OCI-LY7 (cell line): ENCODE measurements at regions not wholly inside any gene's neighbourhood (a gene's known extent, or its start where the extent isn't known, plus 50 kb on each side); places are given as distances from the start of the nearest gene placed in this dataset.

Source experiments
- BruUV-seq: library from RNA; stranded (reverse); fragments of 400-500 nt; replicated peaks from 2 replicates; lab custom pipeline; 2021; lab: Mats Ljungman, UMichigan
- CTCF ChIA-PET: fragments of 300-600 bp; sonication (Branson Sonifier 250); formaldehyde crosslinking; loops from one replicate; lab custom pipeline; 2022; ENCODE audit warnings: antibody characterized with exemption; ENCODE audit not compliant: unreplicated experiment; lab: Charles Lee
- POLR2A ChIA-PET: fragments of 300-600 bp; sonication (Branson Sonifier 250); formaldehyde crosslinking; loops from one replicate; lab custom pipeline; 2022; ENCODE audit warnings: antibody characterized with exemption; lab: Charles Lee
- DNase-seq: peaks from one replicate; pipeline ENCODE4 v3.0.0-alpha.2; 2015; ENCODE audit warnings: low spot score
- H2AFZ ChIP-seq: fragments of 200-600 bp; sonication (generic), shearing (Covaris generic); 2 replicates; pipeline ENCODE4 v1.6.1; 2014; ENCODE audit warnings: mild to moderate bottlenecking, antibody characterized with exemption, low read length, moderate library complexity
- H3K27ac ChIP-seq: fragments of 200-600 bp; sonication (generic); 2 replicates; pipeline ENCODE4 v1.5.1; 2014; ENCODE audit warnings: mixed run types, low read depth, mild to moderate bottlenecking, moderate library complexity, low read length, inconsistent platforms; ENCODE audit not compliant: poor library complexity, severe bottlenecking
- H3K36me3 ChIP-seq: fragments of 200-600 bp; sonication (generic); 2 replicates; pipeline ENCODE4 v1.6.1; 2014; ENCODE audit warnings: mild to moderate bottlenecking, antibody characterized with exemption, low read length, moderate library complexity, mixed read lengths; ENCODE audit not compliant: insufficient read depth
- H3K4me1 ChIP-seq: fragments of 200-600 bp; sonication (generic); 2 replicates; pipeline ENCODE4 v1.5.1; 2014; ENCODE audit warnings: mild to moderate bottlenecking, low read length; ENCODE audit not compliant: insufficient read depth, poor library complexity, severe bottlenecking
- H3K4me2 ChIP-seq: fragments of 200-600 bp; sonication (generic); 2 replicates; pipeline ENCODE4 v1.6.1; 2014; ENCODE audit warnings: mild to moderate bottlenecking, low read length
- H3K4me3 ChIP-seq: fragments of 200-600 bp; sonication (generic); 2 replicates; pipeline ENCODE4 v1.5.1; 2014; ENCODE audit warnings: mild to moderate bottlenecking, low read depth, low read length; ENCODE audit not compliant: poor library complexity, severe bottlenecking
- H3K79me2 ChIP-seq: fragments of 200-600 bp; sonication (generic); 2 replicates; pipeline ENCODE4 v1.6.1; 2016; ENCODE audit warnings: low read depth, mild to moderate bottlenecking, low read length, moderate library complexity, mixed read lengths; ENCODE audit not compliant: insufficient read depth
- H3K9me2 ChIP-seq: fragments of 200-600 bp; sonication (generic); 2 replicates; pipeline ENCODE4 v1.6.1; 2016; ENCODE audit warnings: mild to moderate bottlenecking, low read length, mixed read lengths; ENCODE audit not compliant: insufficient read depth
- H3K9me3 ChIP-seq: fragments of 200-600 bp; sonication (generic); 2 replicates; pipeline ENCODE4 v1.6.1; 2014; ENCODE audit warnings: mild to moderate bottlenecking, mixed run types, low read length, mixed read lengths
- H4K20me1 ChIP-seq: fragments of 200-600 bp; sonication (generic); 2 replicates; pipeline ENCODE4 v1.6.1; 2014; ENCODE audit warnings: mild to moderate bottlenecking, antibody characterized with exemption, low read length, moderate library complexity, mixed read lengths; ENCODE audit not compliant: insufficient read depth
- CTCF ChIP-seq: fragments of 200-600 bp; sonication (generic); conservative IDR thresholded peaks from 2 replicates; pipeline ENCODE4 v1.5.1; 2014; ENCODE audit warnings: mild to moderate bottlenecking, antibody characterized with exemption, low read length, moderate library complexity, mixed read lengths
- EZH2phosphoT487 ChIP-seq: fragments of 200-600 bp; sonication (generic); IDR thresholded peaks from 2 replicates; pipeline ENCODE4 v1.6.1; 2018; ENCODE audit warnings: low read depth, borderline replicate concordance, mild to moderate bottlenecking, mixed run types, antibody characterized with exemption, low read length, moderate library complexity, mixed read lengths
- intact Hi-C: fragments of 100-400 bp; cut with micrococcal nuclease; formaldehyde crosslinking; loops from one replicate; pipeline ENCODE4 v1.10.0; 2022; ENCODE audit not compliant: unreplicated experiment

- CTCF ChIA-PET, result no interaction called here
- TF ChIP-seq CTCF (no peak), EZH2phosphoT487 (no peak)
- POLR2A ChIA-PET, result no interaction called here
- Histone ChIP-seq H4K20me1 (no peaks in the 10 kb centered on the region), H3K4me1 (no peaks in the 10 kb centered on the region), H3K4me2 (no peak overlapping the region), H3K79me2 (no peaks in the 10 kb centered on the region), H2AFZ (no peak overlapping the region), H3K36me3 (no peaks in the 10 kb centered on the region), H3K27ac (no peak overlapping the region), H3K9me3 (no peaks in the 10 kb centered on the region), H3K4me3 (no peak overlapping the region), H3K9me2 (no peaks in the 10 kb centered on the region)
- no peak for DNase-seq
- BruUV-seq, result no TSS peak
- intact Hi-C loops, result no loop called here
Observed at GRCh38 chr11:115576606-115577380, 72.6 kb upstream of the CADM1 start.

- DNase-seq, result no peak
- Histone ChIP-seq H3K9me2 (no peaks in the 10 kb centered on the region), H3K4me3 (no peak overlapping the region), H3K4me2 (no peak overlapping the region), H3K9me3 (no peaks in the 10 kb centered on the region), H3K79me2 (no peaks in the 10 kb centered on the region), H4K20me1 (no peaks in the 10 kb centered on the region), H3K27ac (no peak overlapping the region), H2AFZ (no peak overlapping the region), H3K4me1 (no peaks in the 10 kb centered on the region), H3K36me3 (no peaks in the 10 kb centered on the region)
- TF ChIP-seq CTCF, result no peak
- TF ChIP-seq EZH2phosphoT487, result no peak
- BruUV-seq, result no TSS peak
- CTCF ChIA-PET, result no interaction called here
- intact Hi-C loops, result no loop called here
- POLR2A ChIA-PET, result no interaction called here
Observed at GRCh38 chr11:115572551-115572950, 68.3 kb upstream of the CADM1 start.

GRCh38 chr11:115566180-115566764, 62.1 kb upstream of the CADM1 start:
- intact Hi-C loops, result no loop called here
- no peak overlapping the region for H3K27ac ChIP-seq
- no peaks in the 10 kb centered on the region for H3K9me3 ChIP-seq
- TF ChIP-seq CTCF (no peak), EZH2phosphoT487 (no peak)
- ChIA-PET POLR2A (no interaction called here), CTCF (no interaction called here)
- H3K9me2 ChIP-seq, result no peaks in the 10 kb centered on the region
- no peaks in the 10 kb centered on the region for H3K79me2 ChIP-seq
- no peaks in the 10 kb centered on the region for H3K4me1 ChIP-seq
- H2AFZ ChIP-seq, result no peak overlapping the region
- no peak for DNase-seq
- BruUV-seq, result no TSS peak
- no peaks in the 10 kb centered on the region for H4K20me1 ChIP-seq
- no peaks in the 10 kb centered on the region for H3K36me3 ChIP-seq
- H3K4me3 ChIP-seq, result no peak overlapping the region
- no peak overlapping the region for H3K4me2 ChIP-seq
